ENCODE measurements at regions not wholly inside any gene's neighbourhood (a gene's known extent, or its start where the extent isn't known, plus 50 kb on each side); places are given as distances from the start of the nearest gene placed in this dataset.
A peak's percentile ranks its signal among the peaks of the same experiment; 100 is the strongest.
"Not testable (repeated sequence)": the region's sequence is repeated elsewhere in the genome, so short reads cannot be mapped to it uniquely, and the experiment has no call there.

DNA sequence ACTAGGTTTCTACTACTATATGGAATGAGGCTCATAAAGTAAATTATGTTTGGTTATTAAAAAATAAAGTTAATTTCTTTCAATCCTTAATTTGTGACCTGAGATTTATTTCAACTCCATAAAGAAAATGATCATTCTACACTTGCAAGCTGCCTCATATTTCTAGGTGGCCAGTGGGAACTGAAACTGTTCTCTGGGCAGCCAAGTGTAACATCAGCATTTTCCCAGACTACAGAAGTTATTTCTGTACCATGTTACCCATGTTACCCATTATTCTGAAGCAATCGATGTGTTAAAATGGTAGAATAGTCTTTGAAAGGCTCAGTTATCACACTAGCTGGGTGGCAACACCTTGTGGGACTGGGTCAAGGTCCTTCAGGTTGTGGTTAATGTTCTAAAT lies 139.3 kb upstream of the FBXO11 start:
- no peak for DNase-seq

DNA sequence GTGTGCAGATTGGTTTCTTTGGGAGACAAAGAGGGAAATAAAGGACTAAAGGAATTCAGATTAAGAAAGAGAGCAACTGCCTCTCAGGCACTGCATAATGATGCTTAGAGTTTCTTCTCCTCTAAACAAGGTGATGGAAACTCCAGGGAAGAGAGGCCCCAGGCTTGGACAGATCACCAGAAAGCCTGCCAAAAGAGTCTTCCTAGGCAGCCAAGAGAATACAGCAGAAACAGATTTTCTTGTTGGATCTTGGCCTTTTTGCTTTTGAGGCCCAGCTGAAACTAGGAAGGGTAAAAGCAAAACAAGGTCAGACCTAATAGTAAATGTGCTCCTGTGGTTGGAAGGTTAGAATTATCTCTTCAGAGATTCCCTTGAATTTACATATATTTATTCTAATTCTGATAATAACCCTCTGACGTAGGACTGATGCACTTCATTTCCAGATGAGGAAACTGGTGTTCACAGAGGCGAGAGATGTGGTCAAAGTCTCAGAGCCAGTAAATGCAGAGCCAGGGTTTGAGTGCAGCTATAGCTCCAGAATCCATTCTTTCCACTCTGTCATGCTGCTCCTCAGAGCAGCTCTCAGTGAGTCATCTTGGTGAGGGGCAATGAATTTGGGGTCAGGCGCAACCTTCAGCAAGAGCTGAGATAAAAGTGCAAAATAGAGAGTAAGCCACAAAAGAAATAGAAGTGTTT lies 142.3 kb upstream of the FBXO11 start:
- DNase-seq = peak; percentile 34

DNA sequence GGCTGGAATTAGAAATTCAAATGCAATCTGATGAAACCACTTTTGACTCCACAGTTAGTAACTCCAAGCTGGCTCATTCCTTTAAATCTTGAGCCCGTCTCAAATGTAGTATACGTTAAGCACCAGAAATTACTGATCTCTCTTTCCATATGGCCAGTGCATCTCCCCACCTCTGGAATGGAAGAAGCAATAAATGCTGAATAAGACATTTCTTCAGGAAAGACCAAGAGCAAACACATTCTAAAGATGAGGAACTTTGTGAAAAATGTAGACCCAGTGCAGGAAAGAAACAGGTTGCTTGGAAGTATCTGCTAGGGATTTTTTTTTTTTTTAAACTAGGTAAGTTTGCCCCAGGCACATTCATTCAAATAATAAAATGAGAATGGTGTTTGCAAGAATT lies 143.1 kb upstream of the FBXO11 start:
- DNase-seq = peak; percentile 32

DNA sequence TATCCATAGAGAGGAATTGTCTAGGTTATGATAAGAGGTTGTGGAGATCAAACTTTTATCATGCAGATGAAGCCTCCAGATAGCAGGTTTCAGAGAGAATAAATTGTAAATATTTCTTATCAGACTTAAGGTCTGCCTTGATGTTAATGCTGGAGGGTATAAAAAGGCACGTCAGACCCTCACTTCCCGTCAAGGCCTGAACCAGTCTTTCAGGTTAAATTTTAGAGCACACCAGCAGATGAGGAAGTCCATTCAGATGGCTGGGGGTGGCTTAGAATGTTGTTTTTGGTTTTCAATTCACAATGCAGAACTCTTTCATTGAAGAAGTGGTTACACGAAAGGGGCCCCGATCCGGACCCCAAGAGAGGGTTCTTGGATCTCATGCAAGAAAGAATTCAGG lies 144.4 kb upstream of the FBXO11 start:
- no peak for DNase-seq

DNA sequence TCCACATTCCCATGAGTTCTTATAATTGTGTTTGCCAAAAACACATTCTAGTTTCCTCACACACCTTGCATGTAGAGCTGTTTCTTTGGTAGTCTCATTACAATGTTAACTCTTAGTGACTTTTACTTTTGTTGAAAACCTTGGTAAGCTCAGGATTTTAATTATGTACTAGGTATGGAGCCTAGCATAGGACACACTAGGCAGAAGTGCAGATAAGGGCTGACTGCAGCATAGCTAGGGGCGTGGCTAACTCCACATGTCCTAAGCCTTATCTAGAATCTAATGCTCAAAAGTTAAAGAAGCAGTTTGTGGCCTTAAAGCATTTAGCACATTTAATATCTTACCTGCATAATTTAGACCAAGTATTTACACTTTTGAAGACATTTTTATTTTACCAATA lies 153.7 kb upstream of the FBXO11 start:
- no peak for DNase-seq

DNA sequence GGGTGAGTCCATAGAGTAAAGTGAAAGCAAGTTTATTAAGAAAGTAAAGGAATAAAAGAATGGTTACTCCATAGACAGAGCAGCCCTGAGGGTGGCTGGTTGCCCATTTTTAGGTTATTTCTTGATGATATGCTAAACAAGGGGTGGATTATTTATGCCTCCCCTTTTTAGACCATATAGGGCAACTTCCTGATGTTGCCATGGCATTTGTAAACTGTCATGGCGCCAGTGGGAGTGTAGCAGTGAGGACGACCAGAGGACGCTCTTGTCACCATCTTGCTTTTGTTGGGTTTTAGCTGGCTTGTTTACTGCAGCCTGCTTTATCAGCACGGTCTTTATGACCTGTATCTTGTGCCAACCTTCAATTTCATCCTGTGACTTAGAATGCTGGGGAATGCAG lies 155.4 kb upstream of the FBXO11 start:
- not testable (repeated sequence) for DNase-seq

DNA sequence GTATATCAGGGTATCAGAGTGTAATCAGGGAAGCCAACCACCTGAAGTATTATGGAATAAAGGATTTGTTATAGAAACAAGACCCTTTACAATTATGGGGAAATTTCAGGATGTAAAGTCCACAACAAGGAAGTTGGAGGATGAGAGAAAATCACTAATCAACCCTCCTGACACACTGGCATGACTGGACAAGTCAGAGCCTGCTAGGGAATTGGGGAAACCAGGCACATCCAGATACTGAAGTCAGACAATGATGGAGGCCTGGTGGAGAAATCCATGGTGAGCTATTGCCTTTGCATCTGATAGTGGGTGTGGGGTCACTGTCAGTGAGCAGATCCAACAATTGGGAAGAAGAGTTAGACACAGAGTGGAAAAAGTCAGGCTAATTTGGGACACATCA lies 158.8 kb upstream of the FBXO11 start:
- no peak for DNase-seq

DNA sequence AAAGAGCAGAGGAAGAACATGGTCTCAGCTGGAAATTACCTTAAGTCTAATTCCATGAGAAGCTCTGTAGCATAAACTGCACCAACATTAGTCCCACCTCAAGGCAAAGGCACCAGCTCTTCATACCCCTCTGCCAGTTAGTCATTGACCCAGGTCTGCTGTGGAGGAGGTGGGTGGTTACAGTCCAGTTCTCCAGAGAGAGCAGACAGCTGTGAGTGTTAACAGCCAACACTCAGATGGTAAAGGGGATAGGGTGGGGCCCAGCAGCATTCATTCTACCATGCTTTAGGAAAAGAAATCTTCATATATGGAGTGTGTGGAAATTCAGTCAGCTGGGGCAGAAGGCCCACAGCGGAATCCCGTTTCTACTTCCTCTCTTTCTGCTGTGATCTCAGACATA lies 159.7 kb upstream of the FBXO11 start:
- DNase-seq = no peak

DNA sequence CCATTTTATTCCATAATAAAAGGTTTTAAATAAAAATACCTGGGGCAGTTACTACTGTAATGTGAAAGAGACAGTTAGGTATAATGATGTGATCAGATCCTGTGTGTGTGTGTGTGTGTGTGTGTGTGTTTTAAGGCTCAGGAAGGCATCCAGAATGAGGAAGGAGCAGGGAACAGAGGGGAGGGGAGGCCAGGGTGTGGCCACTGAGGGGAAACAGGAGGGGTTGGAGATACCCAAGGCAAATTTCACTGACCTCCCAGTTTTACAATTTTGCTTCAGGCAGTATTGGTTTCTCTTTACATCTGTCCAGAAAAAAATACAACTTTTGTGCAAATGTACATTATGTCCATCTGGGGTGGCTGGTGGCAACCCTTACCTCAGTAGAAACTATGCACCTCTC lies 163.5 kb upstream of the FBXO11 start:
- DNase-seq = no peak

DNA sequence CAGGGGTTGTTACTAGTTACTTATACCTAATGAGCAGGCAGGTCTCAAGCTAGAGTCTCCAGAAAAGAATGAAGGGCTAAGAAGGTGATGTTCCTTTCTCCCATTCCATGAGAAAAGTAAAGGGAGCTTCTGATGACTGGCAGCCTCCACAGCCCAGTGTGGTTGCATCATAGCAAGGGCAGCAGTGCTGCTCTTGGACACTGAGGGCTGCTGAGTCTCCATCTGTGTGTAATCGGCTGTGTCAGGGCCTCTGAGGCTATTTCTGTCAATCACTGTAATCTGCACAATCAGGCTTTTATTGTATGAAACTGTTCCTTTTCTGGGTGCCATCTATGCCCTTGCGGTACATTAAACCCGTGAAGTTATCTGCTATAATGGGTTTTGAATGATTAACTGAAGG lies 164.1 kb upstream of the FBXO11 start:
- DNase-seq = no peak

DNA sequence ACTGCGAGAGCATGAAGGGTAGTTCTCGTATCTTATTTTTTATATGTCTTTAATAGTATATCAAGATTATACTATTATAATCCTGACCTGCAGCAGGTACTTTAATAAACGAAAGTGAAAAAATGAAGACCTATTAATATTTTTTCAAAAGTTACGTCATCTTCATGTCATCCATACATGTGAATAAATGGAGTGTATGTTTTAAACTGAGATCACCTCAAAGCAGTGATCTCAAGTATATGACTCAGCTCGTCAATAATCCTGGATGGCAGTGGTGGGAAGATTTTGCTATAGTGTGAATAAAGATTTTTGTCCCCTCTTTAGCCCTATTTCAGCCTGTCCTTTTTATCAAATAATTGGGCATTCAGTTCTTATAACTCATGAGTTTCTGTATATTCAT lies 166.3 kb upstream of the FBXO11 start:
- no peak for DNase-seq

DNA sequence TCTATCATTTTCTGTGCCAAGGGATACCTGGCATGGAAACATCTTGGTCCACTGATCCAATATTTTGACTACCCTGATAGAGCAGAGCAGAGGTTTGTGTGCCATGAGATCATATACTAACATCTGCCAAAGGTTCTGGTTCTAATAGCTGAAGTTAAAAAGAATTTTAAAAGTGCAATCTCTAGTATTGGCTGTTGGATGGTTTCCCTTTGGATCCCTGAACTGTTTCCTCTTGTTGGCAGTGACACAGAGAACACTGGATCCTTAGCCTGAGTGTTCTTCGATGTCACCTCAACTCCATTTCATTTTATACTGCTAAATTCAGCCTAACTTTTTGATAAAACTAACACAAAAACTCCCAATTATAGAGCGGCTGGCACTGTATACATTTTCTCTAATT lies 169.3 kb upstream of the FBXO11 start:
- DNase-seq = no peak

DNA sequence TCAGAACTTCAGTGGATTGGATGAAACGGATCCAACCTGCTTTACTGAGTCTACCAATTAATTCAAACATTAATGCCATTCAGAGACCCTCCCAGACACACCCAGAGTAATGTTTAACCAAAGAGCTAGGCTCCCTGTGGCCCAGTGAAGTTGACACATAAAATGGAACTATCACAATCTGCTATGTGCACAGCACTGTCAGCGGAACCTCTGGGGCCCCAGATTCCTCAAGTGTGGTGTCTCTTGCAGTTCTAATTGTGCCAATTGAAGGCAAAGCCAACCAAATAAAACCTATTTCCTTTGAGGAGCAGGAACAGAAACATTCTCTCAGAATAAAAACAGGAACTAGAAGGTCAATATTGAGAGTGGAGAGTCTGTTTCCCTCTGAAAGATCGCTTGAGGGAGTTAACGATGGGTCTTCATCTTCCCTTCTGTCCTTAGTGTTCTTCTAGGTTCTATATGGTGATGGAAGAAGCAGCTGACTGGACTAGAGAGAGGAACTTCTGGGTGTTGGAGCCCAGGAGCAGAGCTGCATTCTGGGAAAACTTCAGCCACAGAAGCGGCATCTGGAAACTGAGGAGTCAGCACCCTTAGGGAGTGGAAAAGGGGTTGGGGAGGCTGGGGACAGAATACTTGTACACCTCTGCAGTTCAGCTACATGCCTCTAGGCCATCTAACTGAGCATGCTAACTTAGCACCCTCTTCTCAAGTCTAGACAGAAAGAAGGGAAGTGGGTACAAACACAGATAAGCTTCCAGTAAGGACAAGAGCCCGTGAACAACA lies 174.4 kb upstream of the FBXO11 start:
- DNase-seq = no peak

DNA sequence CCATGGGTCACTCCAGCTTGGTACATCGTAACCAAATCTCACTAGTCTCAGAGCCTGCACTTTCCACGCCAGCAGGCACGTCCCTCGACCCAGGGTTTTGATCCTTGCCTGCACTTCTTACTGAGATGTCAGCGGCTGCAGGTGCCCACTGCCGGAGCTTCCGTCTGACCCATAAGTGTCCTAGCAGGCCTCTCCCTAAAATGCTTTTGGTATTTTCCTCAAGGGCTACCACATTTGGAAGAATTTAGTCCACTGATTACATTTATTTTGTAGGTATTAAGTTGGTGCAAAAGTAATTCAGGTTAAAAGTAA lies 175.0 kb upstream of the FBXO11 start:
- DNase-seq = no peak

DNA sequence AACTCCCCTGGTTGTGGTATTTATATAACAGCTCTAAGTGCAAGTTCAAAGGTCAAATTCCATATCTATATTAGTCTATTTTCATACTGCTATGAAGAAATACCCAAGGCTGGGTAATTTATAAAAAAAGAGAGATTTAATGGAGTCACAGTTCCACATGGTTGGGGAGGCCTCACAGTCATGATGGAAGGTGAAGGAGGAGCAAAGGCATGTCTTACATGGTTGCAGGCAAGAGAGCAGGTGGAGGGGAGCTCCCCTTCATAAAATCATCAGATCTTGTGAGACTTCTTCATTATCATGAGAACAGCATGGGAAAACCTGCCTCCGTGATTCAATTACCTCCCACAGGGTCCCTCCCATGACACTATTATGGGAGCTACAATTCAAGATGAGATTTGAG lies 179.6 kb upstream of the FBXO11 start:
- DNase-seq = no peak

DNA sequence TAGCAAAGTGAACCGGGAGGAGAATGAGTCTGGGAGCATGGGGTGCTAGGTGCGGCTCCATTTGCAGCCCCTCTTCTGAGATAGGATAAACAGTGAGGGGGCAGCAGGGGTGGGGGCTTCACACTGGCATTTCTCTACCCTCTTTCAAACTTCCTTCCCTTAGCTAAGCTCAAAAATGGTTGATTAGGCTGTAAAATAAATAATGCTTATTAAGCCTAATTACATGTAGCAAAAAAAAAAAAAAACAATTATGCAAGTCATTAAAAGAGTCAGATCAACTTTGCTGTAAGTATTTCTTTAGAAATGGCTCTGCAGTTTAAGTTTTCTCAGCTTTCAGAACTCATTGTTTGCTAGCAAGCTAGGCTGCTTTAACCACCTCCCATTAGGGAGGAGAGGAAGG lies 182.7 kb upstream of the FBXO11 start:
- DNase-seq = no peak

DNA sequence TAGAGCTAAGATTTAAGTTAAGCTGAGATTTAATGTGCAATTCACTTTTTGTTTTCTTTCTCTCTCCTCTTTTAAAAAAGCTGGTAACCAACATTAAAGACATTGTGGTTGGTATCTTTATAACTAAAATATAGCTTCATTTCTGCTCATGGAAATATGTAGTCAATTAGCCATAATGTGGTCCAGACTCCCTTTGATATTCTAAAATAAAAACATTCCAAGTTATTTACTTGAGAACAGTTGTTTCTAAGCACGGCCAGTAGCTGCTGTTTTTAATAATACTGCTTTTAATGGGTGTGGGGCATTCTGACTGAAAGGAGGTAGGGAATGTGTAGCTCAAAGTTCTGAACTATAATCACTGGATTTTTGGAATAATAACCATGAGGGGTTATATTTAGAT lies 183.3 kb upstream of the FBXO11 start:
- no peak for DNase-seq

DNA sequence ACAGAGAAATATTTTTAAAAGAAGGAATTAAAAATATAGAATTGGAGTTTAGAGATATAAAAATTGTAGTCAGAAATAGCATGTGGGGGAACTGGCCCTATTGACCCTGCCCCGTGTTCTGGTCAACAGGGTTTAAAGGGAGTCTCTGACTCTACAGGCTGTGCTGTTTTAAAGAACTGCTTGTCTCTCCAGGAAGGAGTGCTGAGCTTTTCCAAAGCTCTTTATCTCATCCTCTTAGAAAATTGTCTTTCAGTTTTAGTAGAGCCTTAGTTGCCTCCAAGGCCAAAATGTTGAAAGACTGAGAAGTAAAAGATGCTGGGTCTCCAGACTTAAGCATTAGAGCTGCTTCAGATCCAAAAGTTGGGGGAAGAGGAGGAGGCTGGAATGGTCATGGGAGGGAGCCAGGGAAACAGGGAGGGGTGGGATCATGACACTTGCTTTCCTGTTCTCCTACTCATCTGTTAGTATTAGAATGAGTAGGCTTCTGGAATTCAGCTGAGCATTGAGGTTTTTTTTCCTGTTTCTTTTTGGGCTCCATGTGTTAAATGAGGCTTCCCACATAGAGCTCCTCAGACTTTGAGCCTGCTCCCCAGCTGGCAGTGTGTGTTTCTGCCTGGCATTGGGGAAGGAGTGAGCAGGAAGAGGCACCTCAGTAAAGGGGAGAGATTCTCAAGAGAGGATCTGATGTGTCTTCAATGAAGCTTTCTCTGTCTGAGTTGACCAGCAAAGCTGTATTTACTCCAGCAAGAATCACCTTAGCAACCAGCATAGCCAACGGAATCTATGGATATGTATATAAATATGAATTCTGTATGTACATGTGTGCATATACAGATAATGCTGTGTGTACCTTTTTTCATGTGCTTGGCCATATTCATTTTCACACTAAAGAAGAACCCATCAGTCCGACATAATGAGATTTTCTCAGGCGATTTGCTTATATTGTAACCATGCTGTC lies 186.8 kb upstream of the FBXO11 start:
- peak; percentile 7 for DNase-seq

DNA sequence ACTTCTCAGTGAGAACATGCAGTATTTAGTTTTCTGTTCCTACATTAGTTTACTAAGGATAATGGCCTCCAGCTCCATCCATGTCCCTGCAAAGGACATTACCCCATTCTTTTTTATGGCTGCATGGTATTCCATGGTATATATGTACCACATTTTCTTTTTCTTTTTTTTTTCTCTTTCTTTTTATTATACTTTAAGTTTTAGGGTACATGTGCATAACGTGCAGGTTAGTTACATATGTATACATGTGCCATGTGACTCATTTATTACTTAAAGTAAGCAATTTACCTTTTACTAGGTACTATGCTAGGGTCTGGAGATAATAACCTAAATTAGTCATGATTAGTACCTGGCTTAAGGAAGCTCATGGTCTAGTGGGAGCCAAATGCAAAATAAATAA lies 190.5 kb upstream of the FBXO11 start:
- not testable (repeated sequence) for DNase-seq

DNA sequence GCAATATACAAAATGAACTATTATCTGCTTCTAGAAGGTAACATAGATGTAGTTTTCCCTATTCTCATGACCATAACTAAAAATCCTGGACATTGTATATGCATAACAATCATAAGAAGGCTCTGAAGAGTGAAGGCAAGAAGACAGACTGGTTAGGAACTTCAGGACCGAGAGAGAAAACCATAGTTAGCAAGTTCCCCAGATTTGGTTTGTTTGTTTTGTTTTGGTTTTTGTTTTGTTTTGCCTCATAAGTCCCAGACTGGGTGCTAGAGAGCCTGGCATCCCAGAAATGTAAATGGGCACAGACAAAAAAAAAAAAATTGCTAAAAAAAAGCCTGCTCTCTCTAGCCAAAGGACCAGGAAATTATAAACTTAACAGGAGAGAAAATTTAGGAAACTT lies 192.2 kb upstream of the FBXO11 start:
- DNase-seq = no peak

DNA sequence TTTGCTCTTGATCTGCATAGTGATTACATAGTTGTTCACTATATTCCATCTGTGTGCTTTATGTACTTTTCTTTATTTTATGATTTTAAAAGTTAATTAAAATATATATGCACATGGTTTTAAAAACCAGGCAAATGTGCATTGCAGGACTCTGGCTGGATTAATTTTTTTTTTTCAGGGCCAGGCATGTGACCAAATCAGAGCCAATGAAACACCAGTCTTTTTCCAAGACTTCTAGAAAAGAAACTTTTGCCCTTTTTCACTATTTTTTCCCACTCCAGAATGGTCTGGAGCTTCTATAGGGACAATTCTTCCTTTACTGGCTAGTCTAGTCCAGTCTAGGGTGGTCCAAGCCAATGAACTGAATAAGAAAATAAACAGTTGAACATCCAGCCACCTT lies 198.1 kb upstream of the FBXO11 start:
- no peak for DNase-seq

DNA sequence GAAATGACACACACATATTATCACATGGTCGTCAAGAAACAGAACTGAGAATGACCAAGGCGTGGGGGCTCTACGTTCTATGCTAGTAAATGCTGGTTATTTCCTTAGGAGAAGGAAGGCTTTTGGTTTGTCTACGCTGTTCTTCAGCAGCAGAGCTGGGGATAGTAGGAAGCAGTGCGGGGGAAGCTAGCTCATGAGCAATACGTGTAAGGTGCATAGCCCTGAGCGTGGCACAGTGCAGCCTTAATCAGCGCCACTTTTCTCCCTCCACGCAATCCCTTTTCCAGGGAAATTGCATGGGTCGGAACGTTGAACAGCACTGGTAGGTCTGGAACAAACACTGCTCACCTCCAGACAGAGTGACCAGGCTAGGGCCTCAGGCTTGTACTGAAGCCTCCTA lies 199.6 kb upstream of the FBXO11 start:
- DNase-seq = no peak

DNA sequence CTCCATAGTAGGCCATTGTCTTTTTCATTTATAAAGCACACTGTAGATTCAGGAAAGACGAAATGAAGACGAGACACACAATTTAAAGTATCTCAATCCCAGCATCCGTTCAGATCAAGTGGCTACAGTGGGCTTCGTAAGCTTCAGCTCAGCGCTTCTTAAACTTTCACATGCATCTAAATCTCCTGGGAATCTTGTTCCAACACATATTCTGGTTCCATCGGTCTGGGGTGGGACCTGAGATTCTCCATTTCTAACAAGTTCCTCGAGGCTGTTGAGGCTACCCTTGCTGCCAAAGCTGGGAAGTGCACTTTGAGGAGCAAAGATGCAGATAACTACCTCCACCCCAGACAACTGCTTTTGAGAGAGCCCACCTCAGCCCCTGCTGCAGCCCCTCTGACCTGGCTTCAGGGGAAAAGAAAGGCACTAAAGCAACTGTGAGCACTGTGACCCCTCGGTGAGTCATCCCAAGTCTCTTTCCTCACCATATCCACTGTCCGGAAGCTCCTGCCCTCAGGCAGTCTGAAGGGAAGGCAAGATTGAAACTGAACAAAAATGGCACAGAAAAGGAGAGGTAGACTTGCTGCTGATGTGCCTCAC lies 201.1 kb upstream of the FBXO11 start:
- DNase-seq = peak; percentile 69

Measured in fibroblast of upper back skin (primary cell).